IPS-20b (cell line): ENCODE measurements at regions not wholly inside any gene's neighbourhood (a gene's known extent, or its start where the extent isn't known, plus 50 kb on each side); places are given as distances from the start of the nearest gene placed in this dataset.

ENCODE experiments used
- H3K27ac ChIP-seq: one replicate; pipeline ENCODE4 v1.5.1; 2013; ENCODE audit warnings: low read length
- H3K27me3 ChIP-seq: 2 replicates; pipeline ENCODE4 v1.6.1; 2013; ENCODE audit warnings: mild to moderate bottlenecking, low read length, inconsistent platforms; ENCODE audit not compliant: insufficient read depth
- H3K36me3 ChIP-seq: 2 replicates; pipeline ENCODE4 v1.6.1; 2013; ENCODE audit warnings: low read depth, mild to moderate bottlenecking, inconsistent platforms, low read length, moderate library complexity; ENCODE audit not compliant: insufficient read depth
- H3K4me1 ChIP-seq: 2 replicates; pipeline ENCODE4 v1.6.1; 2013; ENCODE audit warnings: mild to moderate bottlenecking, control low read depth, inconsistent platforms, low read length, moderate library complexity; ENCODE audit not compliant: insufficient read depth
- H3K4me3 ChIP-seq: 2 replicates; pipeline ENCODE4 v1.5.1; 2013; ENCODE audit warnings: mild to moderate bottlenecking, low read length, inconsistent platforms
- H3K9ac ChIP-seq: 2 replicates; pipeline ENCODE4 v1.6.1; 2013; ENCODE audit warnings: low read depth, mild to moderate bottlenecking, inconsistent platforms, low read length, moderate library complexity
- H3K9me3 ChIP-seq: 2 replicates; pipeline ENCODE4 v1.6.1; 2013; ENCODE audit warnings: mild to moderate bottlenecking, low read depth, low read length, inconsistent platforms; ENCODE audit not compliant: insufficient read depth

- no peaks in the 10 kb centered on the region for H3K36me3 ChIP-seq
- H3K9ac ChIP-seq, result no peak overlapping the region
- no peak overlapping the region for H3K4me3 ChIP-seq
- H3K9me3 ChIP-seq, result no peaks in the 10 kb centered on the region
- H3K27ac ChIP-seq, result no peak overlapping the region
- no peaks in the 10 kb centered on the region for H3K4me1 ChIP-seq
- H3K27me3 ChIP-seq, result no peaks in the 10 kb centered on the region
Observed at GRCh38 chr18:61756244-61756643, 136.6 kb downstream of the RNF152 start.

- Histone ChIP-seq H3K9ac (no peak overlapping the region), H3K9me3 (no peaks in the 10 kb centered on the region), H3K36me3 (no peaks in the 10 kb centered on the region), H3K4me3 (no peak overlapping the region), H3K4me1 (no peaks in the 10 kb centered on the region), H3K27me3 (no peaks in the 10 kb centered on the region), H3K27ac (no peak overlapping the region)
Observed at GRCh38 chr18:61755555-61755954, 137.3 kb downstream of the RNF152 start.

- Histone ChIP-seq H3K4me3 (no peak overlapping the region), H3K27me3 (no peaks in the 10 kb centered on the region), H3K27ac (no peak overlapping the region)
Observed at GRCh38 chr18:61754039-61754583, 138.7 kb downstream of the RNF152 start.

GRCh38 chr18:61753373-61753772 lies 139.4 kb downstream of the RNF152 start:
- H3K27me3 ChIP-seq, result no peaks in the 10 kb centered on the region

More at GRCh38 chr18:61754039-61754583, 138.7 kb downstream of the RNF152 start:
- H3K36me3 ChIP-seq, result no peaks in the 10 kb centered on the region
- no peak overlapping the region for H3K9ac ChIP-seq
- H3K9me3 ChIP-seq, result no peaks in the 10 kb centered on the region
- no peaks in the 10 kb centered on the region for H3K4me1 ChIP-seq

GRCh38 chr18:61752973-61753372 lies 139.8 kb downstream of the RNF152 start:
- Histone ChIP-seq H3K9me3 (no peaks in the 10 kb centered on the region), H3K36me3 (no peaks in the 10 kb centered on the region), H3K27me3 (no peaks in the 10 kb centered on the region)

More at GRCh38 chr18:61753373-61753772, 139.4 kb downstream of the RNF152 start:
- H3K9me3 ChIP-seq, result no peaks in the 10 kb centered on the region
- no peak overlapping the region for H3K4me3 ChIP-seq
- no peak overlapping the region for H3K9ac ChIP-seq
- H3K36me3 ChIP-seq, result no peaks in the 10 kb centered on the region
- no peaks in the 10 kb centered on the region for H3K4me1 ChIP-seq
- H3K27ac ChIP-seq, result no peak overlapping the region

GRCh38 chr18:61750840-61751668 lies 141.8 kb downstream of the RNF152 start:
- Histone ChIP-seq H3K4me3 (no peak overlapping the region), H3K9ac (no peak overlapping the region), H3K9me3 (no peaks in the 10 kb centered on the region), H3K27me3 (no peaks in the 10 kb centered on the region), H3K27ac (no peak overlapping the region), H3K36me3 (no peaks in the 10 kb centered on the region), H3K4me1 (no peaks in the 10 kb centered on the region)

More at GRCh38 chr18:61752973-61753372, 139.8 kb downstream of the RNF152 start:
- Histone ChIP-seq H3K27ac (no peak overlapping the region), H3K9ac (no peak overlapping the region), H3K4me1 (no peaks in the 10 kb centered on the region), H3K4me3 (no peak overlapping the region)

- Histone ChIP-seq H3K9me3 (no peaks in the 10 kb centered on the region), H3K27me3 (no peaks in the 10 kb centered on the region), H3K4me3 (no peak overlapping the region), H3K4me1 (no peaks in the 10 kb centered on the region), H3K27ac (no peak overlapping the region), H3K9ac (no peak overlapping the region), H3K36me3 (no peaks in the 10 kb centered on the region)
Observed at GRCh38 chr18:61749546-61749945, 143.3 kb downstream of the RNF152 start.

- Histone ChIP-seq H3K9ac (no peak overlapping the region), H3K4me1 (no peaks in the 10 kb centered on the region), H3K4me3 (no peak overlapping the region), H3K9me3 (no peaks in the 10 kb centered on the region), H3K27me3 (no peaks in the 10 kb centered on the region), H3K27ac (no peak overlapping the region), H3K36me3 (no peaks in the 10 kb centered on the region)
Observed at GRCh38 chr18:61749031-61749430, 143.8 kb downstream of the RNF152 start.

- Histone ChIP-seq H3K27ac (no peak overlapping the region), H3K9ac (no peak overlapping the region), H3K9me3 (no peaks in the 10 kb centered on the region), H3K4me1 (no peaks in the 10 kb centered on the region), H3K36me3 (no peaks in the 10 kb centered on the region), H3K4me3 (no peak overlapping the region), H3K27me3 (no peaks in the 10 kb centered on the region)
Observed at GRCh38 chr18:61748004-61748403, 144.8 kb downstream of the RNF152 start.

GRCh38 chr18:61743775-61744531 lies 148.9 kb downstream of the RNF152 start:
- Histone ChIP-seq H3K4me1 (no peaks in the 10 kb centered on the region), H3K4me3 (no peak overlapping the region), H3K36me3 (no peaks in the 10 kb centered on the region), H3K27me3 (no peaks in the 10 kb centered on the region), H3K9me3 (no peaks in the 10 kb centered on the region), H3K27ac (no peak overlapping the region), H3K9ac (no peak overlapping the region)

GRCh38 chr18:61742565-61743429 lies 150.0 kb downstream of the RNF152 start:
- no peak overlapping the region for H3K4me3 ChIP-seq
- H3K9ac ChIP-seq, result no peak overlapping the region
- H3K27me3 ChIP-seq, result no peaks in the 10 kb centered on the region
- H3K36me3 ChIP-seq, result no peaks in the 10 kb centered on the region
- H3K27ac ChIP-seq, result no peak overlapping the region
- no peaks in the 10 kb centered on the region for H3K4me1 ChIP-seq
- no peaks in the 10 kb centered on the region for H3K9me3 ChIP-seq
